Neuronal stem cell (in vitro differentiated cells): ENCODE measurements at regions not wholly inside any gene's neighbourhood (a gene's known extent, or its start where the extent isn't known, plus 50 kb on each side); places are given as distances from the start of the nearest gene placed in this dataset.

Source experiments
- DNase-seq: peaks from one replicate; pipeline ENCODE4 v3.0.0-alpha.2; 2013; ENCODE audit warnings: low spot score
- H2AFZ ChIP-seq: one replicate; pipeline ENCODE4 v1.6.1; 2013; ENCODE audit warnings: mild to moderate bottlenecking, low read length, inconsistent platforms
- H2AK5ac ChIP-seq: 2 replicates; pipeline ENCODE4 v1.6.1; 2013; ENCODE audit warnings: low read depth, mild to moderate bottlenecking, inconsistent platforms, low read length, moderate library complexity, mixed read lengths
- H2BK120ac ChIP-seq: 2 replicates; pipeline ENCODE4 v1.6.1; 2013; ENCODE audit warnings: low read depth, mild to moderate bottlenecking, inconsistent platforms, low read length, moderate library complexity, mixed read lengths
- H2BK12ac ChIP-seq: one replicate; pipeline ENCODE4 v1.6.1; 2013; ENCODE audit warnings: low read length, inconsistent platforms
- H2BK15ac ChIP-seq: 2 replicates; pipeline ENCODE4 v1.6.1; 2013; ENCODE audit warnings: mild to moderate bottlenecking, low read length, inconsistent platforms, mixed read lengths
- H2BK5ac ChIP-seq: one replicate; pipeline ENCODE4 v1.6.1; 2013; ENCODE audit warnings: inconsistent platforms, mild to moderate bottlenecking, low read length, moderate library complexity
- H3K14ac ChIP-seq: one replicate; pipeline ENCODE4 v1.6.1; 2013; ENCODE audit warnings: low read length, inconsistent platforms
- H3K18ac ChIP-seq: 2 replicates; pipeline ENCODE4 v1.6.1; 2013; ENCODE audit warnings: low read length, inconsistent platforms
- H3K23ac ChIP-seq: 2 replicates; pipeline ENCODE4 v1.6.1; 2013; ENCODE audit warnings: low read depth, mild to moderate bottlenecking, mixed read lengths, low read length, inconsistent platforms; ENCODE audit not compliant: poor library complexity
- H3K27ac ChIP-seq: replicated peaks from 3 replicates; pipeline ENCODE4 v1.5.1; 2013; ENCODE audit warnings: low read length, inconsistent platforms
- H3K27me3 ChIP-seq, 3 experiments: 2 replicates each; pipeline ENCODE4 v1.6.1; 2013; ENCODE audit warnings: low read length in 3 of 3, mild to moderate bottlenecking in 2 of 3, inconsistent platforms in 1 of 3, low read depth in 1 of 3, mixed read lengths in 1 of 3, moderate library complexity in 1 of 3; ENCODE audit not compliant: control insufficient read depth in 3 of 3, insufficient read depth in 3 of 3
- H3K36me3 ChIP-seq, 2 donors: replicated peaks in 1 of 2; 2 replicates each; pipeline ENCODE4 v1.6.1; 2013; ENCODE audit warnings: low read length in 2 of 2; ENCODE audit not compliant: control insufficient read depth in 2 of 2, insufficient read depth in 2 of 2
- H3K4ac ChIP-seq: 2 replicates; pipeline ENCODE4 v1.6.1; 2013; ENCODE audit warnings: inconsistent platforms, mild to moderate bottlenecking, low read length, moderate library complexity
- H3K4me1 ChIP-seq, 2 donors: 1 replicate in 1 of 2; 2 replicates in 1 of 2; pipeline ENCODE4 v1.6.1; 2013; ENCODE audit warnings: low read length in 2 of 2, low read depth in 1 of 2; ENCODE audit not compliant: control insufficient read depth in 2 of 2, insufficient read depth in 1 of 2
- H3K4me2 ChIP-seq: one replicate; pipeline ENCODE4 v1.6.1; 2013; ENCODE audit warnings: mild to moderate bottlenecking, low read length, inconsistent platforms; ENCODE audit not compliant: insufficient read depth, poor library complexity, severe bottlenecking
- H3K4me3 ChIP-seq, 2 donors: 2 replicates each; pipeline ENCODE4 v1.5.1; 2013; ENCODE audit warnings: low read length in 2 of 2, mild to moderate bottlenecking in 2 of 2, inconsistent platforms in 1 of 2, moderate library complexity in 1 of 2
- H3K79me1 ChIP-seq: one replicate; pipeline ENCODE4 v1.6.1; 2013; ENCODE audit warnings: low read depth, mild to moderate bottlenecking, inconsistent platforms, low read length, moderate library complexity
- H3K9ac ChIP-seq: one replicate; pipeline ENCODE4 v1.6.1; 2013; ENCODE audit warnings: mild to moderate bottlenecking, low read depth, low read length, inconsistent platforms; ENCODE audit not compliant: poor library complexity
- H3K9me3 ChIP-seq, 2 donors: replicated peaks in 1 of 2; 2 replicates each; pipeline versions ENCODE3 to v1.6.1; 2013; ENCODE audit warnings: low read length in 2 of 2, mild to moderate bottlenecking in 2 of 2, inconsistent platforms in 1 of 2, low read depth in 1 of 2, mixed read lengths in 1 of 2, moderate library complexity in 1 of 2; ENCODE audit not compliant: control insufficient read depth in 2 of 2, insufficient read depth in 1 of 2
- H4K8ac ChIP-seq: one replicate; pipeline ENCODE4 v1.6.1; 2013; ENCODE audit warnings: low read depth, mild to moderate bottlenecking, inconsistent platforms, low read length, moderate library complexity
- H4K91ac ChIP-seq: one replicate; pipeline ENCODE4 v1.6.1; 2013; ENCODE audit warnings: low read length, low read depth, mild to moderate bottlenecking, inconsistent platforms; ENCODE audit not compliant: poor library complexity
- WGBS, 2 donors: extraction: QIAGEN DNeasy Blood & Tissue Kit; methylation state at CpG; one replicate each; pipeline ENCODE4 v1.1.7; 2013; ENCODE audit warnings: missing lambda C conversion rate in 2 of 2, mixed read lengths in 1 of 2; ENCODE audit not compliant: insufficient read length in 2 of 2, insufficient replicate concordance in 1 of 2; ENCODE audit errors: extremely low coverage in 2 of 2; 5-methylcytosine and 5-hydroxymethylcytosine counted together

- Histone ChIP-seq H3K4ac (no peak overlapping the region), H2BK15ac (no peak overlapping the region), H4K8ac (no peak overlapping the region), H2AK5ac (no peak overlapping the region), H3K27ac (no peak overlapping the region), H3K18ac (no peak overlapping the region), H2BK12ac (no peak overlapping the region), H2AFZ (no peak overlapping the region), H3K9ac (no peak overlapping the region), H3K79me1 (no peaks in the 10 kb centered on the region), H3K23ac (no peak overlapping the region), H2BK120ac (no peak overlapping the region), H3K4me3 (no peak overlapping the region), H3K36me3 (no peaks in the 10 kb centered on the region), H3K4me1 (no peaks in the 10 kb centered on the region), H3K14ac (no peak overlapping the region), H3K9me3 (no peaks in the 10 kb centered on the region), H2BK5ac (no peak overlapping the region), H3K4me2 (no peak overlapping the region), H4K91ac (no peak overlapping the region), H3K27me3 (peaks cover 0 to 3% (median 0%) of the 10 kb centered on the region in 3 experiments)
- no peak for DNase-seq
- no CpG with 5 or more reads among the region's 3 CpGs for WGBS, 2 donors
These were observed 72.4 kb upstream of the KDM7A start for GRCh38 chr7:140249036-140249806.

GRCh38 chr7:140247559-140247958 is 70.8 kb upstream of the KDM7A start:
- Histone ChIP-seq H3K79me1 (no peaks in the 10 kb centered on the region), H3K23ac (no peak overlapping the region), H2BK12ac (no peak overlapping the region), H2BK15ac (no peak overlapping the region), H3K9me3 (no peaks in the 10 kb centered on the region), H3K18ac (no peak overlapping the region), H3K9ac (no peak overlapping the region), H3K27ac (no peak overlapping the region), H2AFZ (no peak overlapping the region), H3K4me1 (no peaks in the 10 kb centered on the region), H3K14ac (no peak overlapping the region), H2BK120ac (no peak overlapping the region), H3K36me3 (no peaks in the 10 kb centered on the region), H3K27me3 (peaks cover 0 to 4% (median 0%) of the 10 kb centered on the region in 3 experiments), H3K4me2 (no peak overlapping the region), H3K4ac (no peak overlapping the region), H2AK5ac (no peak overlapping the region), H4K91ac (no peak overlapping the region), H3K4me3 (no peak overlapping the region), H2BK5ac (no peak overlapping the region), H4K8ac (no peak overlapping the region)
- no CpG with 5 or more reads among the region's 3 CpGs for WGBS, 2 donors
- DNase-seq, result no peak

GRCh38 chr7:140245611-140246105 is 68.9 kb upstream of the KDM7A start:
- Histone ChIP-seq H3K4me1 (no peaks in the 10 kb centered on the region), H3K27me3 (peaks cover 0 to 13% (median 0%) of the 10 kb centered on the region in 3 experiments), H3K36me3 (no peaks in the 10 kb centered on the region), H3K79me1 (no peaks in the 10 kb centered on the region), H3K14ac (no peak overlapping the region), H2AK5ac (no peak overlapping the region), H3K4me3 (no peak overlapping the region), H2AFZ (no peak overlapping the region), H3K4ac (no peak overlapping the region), H3K9me3 (peaks cover 0 to 1% of the 10 kb centered on the region in 2 donors), H3K27ac (no peak overlapping the region), H2BK12ac (no peak overlapping the region), H3K18ac (no peak overlapping the region), H4K91ac (no peak overlapping the region), H2BK5ac (no peak overlapping the region), H3K4me2 (no peak overlapping the region), H3K23ac (no peak overlapping the region), H3K9ac (no peak overlapping the region), H4K8ac (no peak overlapping the region), H2BK120ac (no peak overlapping the region), H2BK15ac (no peak overlapping the region)
- WGBS, 2 donors, result no CpG with 5 or more reads among the region's 7 CpGs
- no peak for DNase-seq

GRCh38 chr7:140242057-140243031 is 65.6 kb upstream of the KDM7A start:
- H2BK12ac ChIP-seq, result no peak overlapping the region
- no peak overlapping the region for H2BK5ac ChIP-seq
- no peak overlapping the region for H3K9ac ChIP-seq
- no CpG with 5 or more reads among the region's 4 CpGs for WGBS, 2 donors
- DNase-seq, result no peak
- H3K9me3 ChIP-seq, result peaks cover 0 to 1% of the 10 kb centered on the region in 2 donors
- peak overlapping the region; percentile 79 for H3K14ac ChIP-seq
- no peaks in the 10 kb centered on the region for H3K79me1 ChIP-seq
- H3K18ac ChIP-seq, result no peak overlapping the region
- no peak overlapping the region for H3K4me3 ChIP-seq
- peaks cover 0 to 33% (median 0%) of the 10 kb centered on the region in 3 experiments for H3K27me3 ChIP-seq
- H3K4me2 ChIP-seq, result no peak overlapping the region
- no peaks in the 10 kb centered on the region for H3K4me1 ChIP-seq
- H2AFZ ChIP-seq, result no peak overlapping the region
- no peak overlapping the region for H4K91ac ChIP-seq
- H3K23ac ChIP-seq, result peak overlapping the region; percentile 62
- no peak overlapping the region for H3K27ac ChIP-seq
- H2BK120ac ChIP-seq, result no peak overlapping the region
- no peak overlapping the region for H2AK5ac ChIP-seq
- H2BK15ac ChIP-seq, result no peak overlapping the region
- no peak overlapping the region for H3K4ac ChIP-seq
- no peak overlapping the region for H4K8ac ChIP-seq
- H3K36me3 ChIP-seq, result no peaks in the 10 kb centered on the region
